Jurkat, Clone E6-1 (cell line): ENCODE measurements at regions not wholly inside any gene's neighbourhood (a gene's known extent, or its start where the extent isn't known, plus 50 kb on each side); places are given as distances from the start of the nearest gene placed in this dataset.
"Not testable (repeated sequence)": the region's sequence is repeated elsewhere in the genome, so short reads cannot be mapped to it uniquely, and the experiment has no call there.

Source experiments
- DNase-seq: peaks from one replicate; pipeline ENCODE4 v3.0.0-alpha.2; 2011; ENCODE audit warnings: low read depth, low spot score
- H3K4me3 ChIP-seq: 2 replicates; pipeline ENCODE4 v1.5.1; 2011; ENCODE audit warnings: mild to moderate bottlenecking, low read length, control low read depth, moderate library complexity

- no peak for DNase-seq
- no peak overlapping the region for H3K4me3 ChIP-seq
These were observed 86.3 kb downstream of the GYPE start for GRCh38 chr4:143819029-143819428.

GRCh38 chr4:143817866-143818265 is 87.5 kb downstream of the GYPE start:
- not testable (repeated sequence) for H3K4me3 ChIP-seq
- peak; percentile 53 for DNase-seq

GRCh38 chr4:143815375-143815774 is 90.0 kb downstream of the GYPE start:
- H3K4me3 ChIP-seq, DNase-seq: not testable (repeated sequence)

- H3K4me3 ChIP-seq, DNase-seq: not testable (repeated sequence)
These were observed 91.8 kb downstream of the GYPE start for GRCh38 chr4:143813431-143814154.

GRCh38 chr4:143791693-143792092 is 91.2 kb upstream of the FREM3 start:
- not testable (repeated sequence) for H3K4me3 ChIP-seq, DNase-seq

GRCh38 chr4:143790425-143790824 is 90.0 kb upstream of the FREM3 start:
- DNase-seq, H3K4me3 ChIP-seq: not testable (repeated sequence)

- DNase-seq, H3K4me3 ChIP-seq: not testable (repeated sequence)
These were observed 89.1 kb upstream of the FREM3 start for GRCh38 chr4:143789618-143790017.

- no peak for DNase-seq
- no peak overlapping the region for H3K4me3 ChIP-seq
These were observed 84.1 kb upstream of the FREM3 start for GRCh38 chr4:143784567-143784966.

GRCh38 chr4:143782521-143782920 is 82.0 kb upstream of the FREM3 start:
- H3K4me3 ChIP-seq = no peak overlapping the region
- no peak for DNase-seq

- H3K4me3 ChIP-seq = no peak overlapping the region
- peak; percentile 83 for DNase-seq
These were observed 73.8 kb upstream of the FREM3 start for GRCh38 chr4:143773998-143774895.

- no peak for DNase-seq
- H3K4me3 ChIP-seq = no peak overlapping the region
These were observed 70.8 kb upstream of the FREM3 start for GRCh38 chr4:143771269-143771668.

GRCh38 chr4:143768007-143768591 is 67.6 kb upstream of the FREM3 start:
- DNase-seq = no peak
- H3K4me3 ChIP-seq = no peak overlapping the region

- no peak for DNase-seq
- no peak overlapping the region for H3K4me3 ChIP-seq
These were observed 63.1 kb upstream of the FREM3 start for GRCh38 chr4:143763587-143763986.

- no peak for DNase-seq
- no peak overlapping the region for H3K4me3 ChIP-seq
These were observed 62.0 kb upstream of the FREM3 start for GRCh38 chr4:143762511-143762910.
